ENCODE measurements at regions not wholly inside any gene's neighbourhood (a gene's known extent, or its start where the extent isn't known, plus 50 kb on each side); places are given as distances from the start of the nearest gene placed in this dataset.

DNA sequence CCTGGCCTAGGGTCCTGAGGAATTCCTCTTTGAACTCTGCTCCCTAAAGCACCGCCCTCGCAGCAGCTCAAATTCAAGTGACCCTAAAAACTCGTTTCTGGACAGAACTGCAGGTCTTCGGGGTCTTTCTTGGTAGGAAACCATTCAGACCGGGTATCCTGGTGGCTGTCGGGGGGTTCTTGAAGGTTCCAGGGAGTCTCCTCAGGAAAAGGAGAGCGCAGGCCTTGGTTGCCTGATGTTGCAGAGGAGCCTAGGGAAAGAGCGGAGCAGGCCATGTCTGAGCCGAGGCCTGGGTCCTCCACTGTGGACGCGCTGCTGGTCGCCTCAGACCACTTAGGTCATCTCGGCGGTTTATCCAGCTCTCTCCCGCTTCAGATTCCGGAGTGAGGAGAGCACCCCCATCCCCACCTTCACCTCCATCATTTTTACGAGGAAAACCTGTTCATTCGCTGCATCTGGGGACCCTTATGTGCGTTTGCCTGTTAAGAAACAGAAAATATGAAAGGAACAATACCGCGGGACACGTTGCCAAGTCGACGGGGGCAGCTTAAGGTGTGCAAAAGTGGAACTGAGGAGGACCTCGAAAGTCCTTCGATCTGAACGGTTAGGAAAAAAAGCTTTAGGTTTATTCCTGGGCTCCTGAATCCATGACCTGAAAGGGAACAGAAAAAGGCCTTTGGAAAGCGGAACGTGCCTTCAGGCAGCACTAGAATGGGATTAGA is 299.4 kb downstream of the PARP8 start:
- 22% methylated on average over 27 of the region's 29 CpGs for WGBS
- DNase-seq: no peak
- Histone ChIP-seq H3K9ac (ENCODE audit: low read length) (no peak overlapping the region), H3K4me3 (ENCODE audit: insufficient read depth in 1 of 2, low read depth in 1 of 2, low read length in 2 of 2) (no peak overlapping the region), H3K14ac (ENCODE audit: low read length in 2 of 2) (no peak overlapping the region), H2BK15ac (ENCODE audit: low read depth, poor library complexity, severe bottlenecking) (no peak overlapping the region), H4K8ac (ENCODE audit: low read length) (no peak overlapping the region), H2BK12ac (ENCODE audit: low read length in 2 of 2) (no peak overlapping the region), H3K4me1 (ENCODE audit: control insufficient read depth, insufficient read depth, low read depth, low read length) (peaks cover 22% of the 10 kb centered on the region), H3K27ac (ENCODE audit: low read length, poor library complexity, severe bottlenecking) (no peak overlapping the region), H3K27me3 (ENCODE audit: control insufficient read depth in 1 of 2, insufficient read depth in 1 of 2, low read length in 2 of 2) (peaks cover 78 to 79% of the 10 kb centered on the region in 2 experiments), H2BK120ac (ENCODE audit: low read depth, low read length) (no peak overlapping the region), H2AFZ (ENCODE audit: low read depth, low read length) (no peak overlapping the region), H2BK5ac (ENCODE audit: low read depth, low read length, poor library complexity, severe bottlenecking) (no peak overlapping the region), H3K79me1 (replicated peaks; ENCODE audit: low read length, poor library complexity, severe bottlenecking) (no peaks in the 10 kb centered on the region), H2AK5ac (ENCODE audit: low read length, severe bottlenecking) (no peak overlapping the region), H3K4ac (ENCODE audit: low read depth in 1 of 2, low read length in 2 of 2) (no peak overlapping the region), H3K23ac (ENCODE audit: low read length in 2 of 2) (no peak overlapping the region), H3K9me3 (ENCODE audit: control insufficient read depth, low read length) (no peaks in the 10 kb centered on the region), H3K36me3 (ENCODE audit: control insufficient read depth in 1 of 2, insufficient read depth in 2 of 2, low read depth in 1 of 2, low read length in 2 of 2) (no peaks in the 10 kb centered on the region), H3K4me2 (ENCODE audit: low read length, poor library complexity, severe bottlenecking) (no peak overlapping the region), H4K91ac (ENCODE audit: low read length) (no peak overlapping the region), H3K18ac (ENCODE audit: low read depth in 1 of 2, low read length in 2 of 2) (no peak overlapping the region)

DNA sequence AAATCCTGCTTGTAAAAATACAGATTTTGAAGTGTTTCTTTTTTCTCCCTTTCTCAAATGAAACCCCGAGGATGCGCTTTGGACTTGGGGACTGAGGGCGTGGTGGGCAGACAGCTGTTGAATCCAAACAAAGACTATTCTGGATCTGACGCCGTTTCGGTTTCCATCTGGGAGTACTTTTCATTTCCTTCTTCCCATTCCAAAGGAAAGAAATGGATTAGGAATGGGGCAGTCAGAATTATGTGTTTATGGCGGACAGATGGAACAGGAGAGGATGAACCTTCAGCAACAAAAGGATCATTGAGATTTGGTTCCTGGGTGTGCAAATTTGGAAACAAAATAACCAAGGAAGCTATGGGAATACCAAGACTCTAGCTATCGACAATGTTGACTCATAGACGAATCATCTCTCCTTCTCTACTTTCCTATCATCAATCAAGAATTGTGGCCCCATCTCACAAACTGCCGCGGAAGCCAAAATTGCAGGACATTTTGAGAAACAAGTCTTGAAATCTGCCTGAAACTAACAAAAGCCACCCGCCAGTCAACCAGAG is 300.6 kb downstream of the PARP8 start:
- Histone ChIP-seq H3K4me2 (ENCODE audit: low read length, poor library complexity, severe bottlenecking) (no peak overlapping the region), H3K36me3 (ENCODE audit: control insufficient read depth in 1 of 2, insufficient read depth in 2 of 2, low read depth in 1 of 2, low read length in 2 of 2) (no peaks in the 10 kb centered on the region)

DNA sequence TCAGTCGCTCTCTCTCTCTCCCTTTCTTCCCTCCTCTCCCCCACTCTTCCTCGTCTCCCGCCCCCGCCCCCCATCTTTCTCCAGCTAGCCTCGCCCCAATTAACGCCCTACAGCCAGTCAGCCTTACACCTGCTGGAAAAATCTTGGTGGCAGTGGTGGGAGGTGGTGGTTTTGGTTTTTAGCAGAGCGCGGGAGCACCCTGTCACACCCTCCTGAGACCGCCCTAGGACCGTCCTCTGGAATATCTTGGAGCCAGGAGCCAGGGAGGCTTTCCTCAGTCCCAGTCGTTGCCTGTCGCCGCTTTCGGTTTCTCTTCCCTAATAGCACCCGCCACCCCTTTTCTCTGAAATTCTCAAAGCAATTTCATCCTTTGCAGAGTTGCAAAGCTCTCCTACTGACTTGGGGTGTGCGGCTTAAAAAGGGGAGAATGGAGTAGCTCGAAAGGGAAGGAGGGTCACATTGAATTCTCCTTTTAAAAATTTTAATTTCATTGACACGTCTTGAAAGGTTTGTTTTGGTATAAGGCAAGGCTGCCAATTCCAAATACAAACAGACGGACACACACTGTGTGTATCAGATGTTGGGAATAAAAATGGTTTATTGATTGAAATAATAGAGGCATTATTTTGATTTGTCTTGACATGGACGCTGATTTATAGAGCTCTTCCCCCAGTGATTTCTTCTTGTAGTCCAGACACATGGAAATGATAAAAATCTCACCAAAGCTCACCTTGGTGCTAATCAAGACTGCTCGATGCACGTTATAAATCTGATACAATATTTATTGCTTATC is 301.3 kb downstream of the PARP8 start:
- peaks cover 85 to 86% of the 10 kb centered on the region in 2 experiments for H3K27me3 ChIP-seq (ENCODE audit: control insufficient read depth in 1 of 2, insufficient read depth in 1 of 2, low read length in 2 of 2)
- H4K8ac ChIP-seq (ENCODE audit: low read length): no peak overlapping the region
- WGBS: 7% methylated on average over 9 of the region's 22 CpGs
- no peak overlapping the region for H2AK5ac ChIP-seq (ENCODE audit: low read length, severe bottlenecking)
- H2AFZ ChIP-seq (ENCODE audit: low read depth, low read length): no peak overlapping the region
- no peak overlapping the region for H3K23ac ChIP-seq (ENCODE audit: low read length in 2 of 2)
- H3K18ac ChIP-seq (ENCODE audit: low read depth in 1 of 2, low read length in 2 of 2): no peak overlapping the region
- H4K91ac ChIP-seq (ENCODE audit: low read length): no peak overlapping the region
- H3K14ac ChIP-seq (ENCODE audit: low read length in 2 of 2): no peak overlapping the region
- no peaks in the 10 kb centered on the region for H3K36me3 ChIP-seq (ENCODE audit: control insufficient read depth in 1 of 2, insufficient read depth in 2 of 2, low read depth in 1 of 2, low read length in 2 of 2)
- no peak overlapping the region for H3K27ac ChIP-seq (ENCODE audit: low read length, poor library complexity, severe bottlenecking)
- H2BK15ac ChIP-seq (ENCODE audit: low read depth, poor library complexity, severe bottlenecking): no peak overlapping the region
- no peak overlapping the region for H2BK5ac ChIP-seq (ENCODE audit: low read depth, low read length, poor library complexity, severe bottlenecking)
- H3K79me1 ChIP-seq (replicated peaks; ENCODE audit: low read length, poor library complexity, severe bottlenecking): no peaks in the 10 kb centered on the region
- H3K4me1 ChIP-seq (ENCODE audit: control insufficient read depth, insufficient read depth, low read depth, low read length): peaks cover 22% of the 10 kb centered on the region
- H3K4me2 ChIP-seq (ENCODE audit: low read length, poor library complexity, severe bottlenecking): peak overlapping the region; percentile 35
- H2BK120ac ChIP-seq (ENCODE audit: low read depth, low read length): no peak overlapping the region
- peak overlapping the region; percentile 27 to 68 for H3K4me3 ChIP-seq (ENCODE audit: insufficient read depth in 1 of 2, low read depth in 1 of 2, low read length in 2 of 2)
- H2BK12ac ChIP-seq (ENCODE audit: low read length in 2 of 2): peak overlapping the region in 1 of 2 experiments; percentile 60
- no peaks in the 10 kb centered on the region for H3K9me3 ChIP-seq (ENCODE audit: control insufficient read depth, low read length)
- no peak overlapping the region for H3K9ac ChIP-seq (ENCODE audit: low read length)
- H3K4ac ChIP-seq (ENCODE audit: low read depth in 1 of 2, low read length in 2 of 2): no peak overlapping the region
- DNase-seq: peak; percentile 52

More for the DNA sequence above, 300.6 kb downstream of the PARP8 start:
- H4K8ac ChIP-seq (ENCODE audit: low read length): no peak overlapping the region
- H2BK5ac ChIP-seq (ENCODE audit: low read depth, low read length, poor library complexity, severe bottlenecking): no peak overlapping the region
- no peak overlapping the region for H2BK120ac ChIP-seq (ENCODE audit: low read depth, low read length)
- H3K4me3 ChIP-seq (ENCODE audit: insufficient read depth in 1 of 2, low read depth in 1 of 2, low read length in 2 of 2): peak overlapping the region in 1 of 2 experiments; percentile 68
- H3K27me3 ChIP-seq (ENCODE audit: control insufficient read depth in 1 of 2, insufficient read depth in 1 of 2, low read length in 2 of 2): peaks cover 85 to 86% of the 10 kb centered on the region in 2 experiments
- no peak overlapping the region for H2AFZ ChIP-seq (ENCODE audit: low read depth, low read length)
- no peak overlapping the region for H3K4ac ChIP-seq (ENCODE audit: low read depth in 1 of 2, low read length in 2 of 2)
- H3K9me3 ChIP-seq (ENCODE audit: control insufficient read depth, low read length): no peaks in the 10 kb centered on the region
- H3K14ac ChIP-seq (ENCODE audit: low read length in 2 of 2): no peak overlapping the region
- H3K18ac ChIP-seq (ENCODE audit: low read depth in 1 of 2, low read length in 2 of 2): no peak overlapping the region
- H3K27ac ChIP-seq (ENCODE audit: low read length, poor library complexity, severe bottlenecking): no peak overlapping the region
- 2% methylated on average over 8 of the region's 12 CpGs for WGBS
- H3K23ac ChIP-seq (ENCODE audit: low read length in 2 of 2): no peak overlapping the region
- H2BK15ac ChIP-seq (ENCODE audit: low read depth, poor library complexity, severe bottlenecking): no peak overlapping the region
- no peaks in the 10 kb centered on the region for H3K79me1 ChIP-seq (replicated peaks; ENCODE audit: low read length, poor library complexity, severe bottlenecking)
- H2BK12ac ChIP-seq (ENCODE audit: low read length in 2 of 2): no peak overlapping the region
- DNase-seq: peak; percentile 18
- H3K9ac ChIP-seq (ENCODE audit: low read length): no peak overlapping the region
- no peak overlapping the region for H4K91ac ChIP-seq (ENCODE audit: low read length)
- H2AK5ac ChIP-seq (ENCODE audit: low read length, severe bottlenecking): no peak overlapping the region
- H3K4me1 ChIP-seq (ENCODE audit: control insufficient read depth, insufficient read depth, low read depth, low read length): peaks cover 22% of the 10 kb centered on the region
